H9 (cell line): ENCODE measurements at regions not wholly inside any gene's neighbourhood (a gene's known extent, or its start where the extent isn't known, plus 50 kb on each side); places are given as distances from the start of the nearest gene placed in this dataset.

ENCODE experiments used
- DNase-seq: peaks from one replicate; pipeline ENCODE4 v3.0.0-alpha.2; 2017
- H2AFZ ChIP-seq: one replicate; pipeline ENCODE4 v1.6.1; 2013; ENCODE audit warnings: mild to moderate bottlenecking, low read length, control low read depth, moderate library complexity
- H2AK5ac ChIP-seq: 2 replicates; pipeline ENCODE4 v1.6.1; 2013; ENCODE audit warnings: low read length, control low read depth, mixed read lengths; ENCODE audit not compliant: insufficient read length
- H2BK120ac ChIP-seq: one replicate; pipeline ENCODE4 v1.6.1; 2013; ENCODE audit warnings: low read depth, mild to moderate bottlenecking, low read length, control low read depth, inconsistent platforms; ENCODE audit not compliant: poor library complexity, severe bottlenecking
- H2BK12ac ChIP-seq: 2 replicates; pipeline ENCODE4 v1.6.1; 2013; ENCODE audit warnings: low read length, control low read depth, mixed read lengths, low read depth; ENCODE audit not compliant: insufficient read length
- H2BK15ac ChIP-seq: 2 replicates; pipeline ENCODE4 v1.6.1; 2013; ENCODE audit warnings: low read depth, low read length, control low read depth
- H2BK20ac ChIP-seq: one replicate; pipeline ENCODE4 v1.6.1; 2013; ENCODE audit warnings: low read depth, mild to moderate bottlenecking, low read length, control low read depth, inconsistent platforms; ENCODE audit not compliant: poor library complexity, severe bottlenecking
- H2BK5ac ChIP-seq: 2 replicates; pipeline ENCODE4 v1.6.1; 2013; ENCODE audit warnings: low read length, control low read depth, mixed read lengths; ENCODE audit not compliant: insufficient read length
- H3K14ac ChIP-seq: 2 replicates; pipeline ENCODE4 v1.6.1; 2013; ENCODE audit warnings: low read length, control low read depth; ENCODE audit not compliant: insufficient read depth
- H3K18ac ChIP-seq: 2 replicates; pipeline ENCODE4 v1.6.1; 2013; ENCODE audit warnings: low read depth, mild to moderate bottlenecking, mixed read lengths, low read length, control low read depth; ENCODE audit not compliant: insufficient read length
- H3K23ac ChIP-seq: 2 replicates; pipeline ENCODE4 v1.6.1; 2013; ENCODE audit warnings: low read length, control low read depth, mixed read lengths, low read depth; ENCODE audit not compliant: insufficient read length
- H3K23me2 ChIP-seq: 2 replicates; pipeline ENCODE4 v1.6.1; 2013; ENCODE audit warnings: low read depth, mild to moderate bottlenecking, mixed read lengths, low read length, control low read depth; ENCODE audit not compliant: insufficient read length, poor library complexity, severe bottlenecking
- H3K27ac ChIP-seq: 2 replicates; pipeline ENCODE4 v1.5.1; 2013; ENCODE audit warnings: low read length, control low read depth, mixed read lengths, low read depth; ENCODE audit not compliant: insufficient read length
- H3K27me3 ChIP-seq: 2 replicates; pipeline ENCODE4 v1.6.1; 2013; ENCODE audit warnings: low read length, control low read depth, inconsistent platforms; ENCODE audit not compliant: insufficient read depth
- H3K4ac ChIP-seq: 2 replicates; pipeline ENCODE4 v1.6.1; 2013; ENCODE audit warnings: low read depth, mild to moderate bottlenecking, control low read depth, inconsistent platforms, low read length, moderate library complexity
- H3K4me1 ChIP-seq: 2 replicates; pipeline ENCODE4 v1.6.1; 2013; ENCODE audit warnings: low read length, control low read depth, inconsistent platforms; ENCODE audit not compliant: insufficient read depth
- H3K4me2 ChIP-seq: 2 replicates; pipeline ENCODE4 v1.6.1; 2013; ENCODE audit warnings: low read length, control low read depth, mixed read lengths; ENCODE audit not compliant: insufficient read length, insufficient read depth
- H3K56ac ChIP-seq: 2 replicates; pipeline ENCODE4 v1.6.1; 2013; ENCODE audit warnings: low read depth, mild to moderate bottlenecking, mixed read lengths, low read length, control low read depth; ENCODE audit not compliant: insufficient read length
- H3K79me1 ChIP-seq: 2 replicates; pipeline ENCODE4 v1.6.1; 2013; ENCODE audit warnings: low read depth, mild to moderate bottlenecking, moderate library complexity, low read length, control low read depth, inconsistent platforms; ENCODE audit not compliant: insufficient read depth, poor library complexity, severe bottlenecking
- H3K79me2 ChIP-seq: 2 replicates; pipeline ENCODE4 v1.6.1; 2013; ENCODE audit warnings: low read length, control low read depth, inconsistent platforms; ENCODE audit not compliant: insufficient read depth
- H3K9ac ChIP-seq: 2 replicates; pipeline ENCODE4 v1.6.1; 2013; ENCODE audit warnings: low read length, control low read depth, mixed read lengths; ENCODE audit not compliant: insufficient read length; ENCODE audit errors: extremely low read depth
- H3K9me3 ChIP-seq: one replicate; pipeline ENCODE4 v1.6.1; 2013; ENCODE audit warnings: low read depth, low read length, inconsistent platforms; ENCODE audit not compliant: control insufficient read depth
- H3T11ph ChIP-seq: one replicate; pipeline ENCODE4 v1.6.1; 2013; ENCODE audit warnings: mild to moderate bottlenecking, low read length, control low read depth, inconsistent platforms
- H4K20me1 ChIP-seq: one replicate; pipeline ENCODE4 v1.6.1; 2013; ENCODE audit not compliant: control insufficient read depth, insufficient read length, insufficient read depth
- H4K5ac ChIP-seq: 2 replicates; pipeline ENCODE4 v1.6.1; 2013; ENCODE audit warnings: low read depth, mild to moderate bottlenecking, mixed read lengths, low read length, control low read depth; ENCODE audit not compliant: insufficient read length
- H4K8ac ChIP-seq: replicated peaks from 2 replicates; pipeline ENCODE4 v1.6.1; 2013; ENCODE audit warnings: low read length, control low read depth, mixed read lengths, low read depth; ENCODE audit not compliant: insufficient read length
- H4K91ac ChIP-seq: 2 replicates; pipeline ENCODE4 v1.6.1; 2013; ENCODE audit warnings: low read depth, mild to moderate bottlenecking, moderate library complexity, mixed read lengths, low read length, control low read depth; ENCODE audit not compliant: insufficient read length
- H3K27ac Mint-ChIP-seq, 3 experiments: 2 replicates in 2 of 3; 3 replicates in 1 of 3; pipeline ENCODE4 v1.8.0; 2020 to 2021; ENCODE audit warnings: mixed read lengths in 3 of 3, mild to moderate bottlenecking in 1 of 3, moderate library complexity in 1 of 3
- H3K27me3 Mint-ChIP-seq: 2 replicates; pipeline ENCODE4 v1.8.0; 2021; ENCODE audit warnings: low read depth, mild to moderate bottlenecking, moderate library complexity, mixed read lengths
- H3K36me3 Mint-ChIP-seq, 3 experiments: 2 replicates in 2 of 3; 3 replicates in 1 of 3; pipeline ENCODE4 v1.8.0; 2020 to 2021; ENCODE audit warnings: low read depth in 3 of 3, mixed read lengths in 3 of 3; ENCODE audit not compliant: insufficient read depth in 1 of 3
- H3K4me1 Mint-ChIP-seq, 2 experiments: 2 replicates each; pipeline ENCODE4 v1.8.0; 2020; ENCODE audit warnings: mixed read lengths in 2 of 2
- H3K4me3 Mint-ChIP-seq, 2 experiments: 2 replicates in 1 of 2; 3 replicates in 1 of 2; pipeline ENCODE4 v1.8.0; 2020 to 2021; ENCODE audit warnings: mild to moderate bottlenecking in 2 of 2, mixed read lengths in 2 of 2, moderate library complexity in 1 of 2
- H3K9me3 Mint-ChIP-seq, 2 experiments: 2 replicates in 1 of 2; 3 replicates in 1 of 2; pipeline ENCODE4 v1.8.0; 2020; ENCODE audit warnings: mild to moderate bottlenecking in 2 of 2, mixed read lengths in 2 of 2, moderate library complexity in 1 of 2
- CTCF ChIP-seq: fragments of 200-600 bp; sonication (generic); conservative IDR thresholded peaks from 3 replicates; pipeline ENCODE4 v1.8.0; 2021; ENCODE audit warnings: antibody characterized with exemption, mild to moderate bottlenecking
- WGBS: extraction: QIAGEN DNeasy Blood & Tissue Kit; methylation state at CpG from one replicate; pipeline ENCODE4 v1.1.7; 2013; ENCODE audit warnings: missing lambda C conversion rate, low lambda C conversion rate, mixed read lengths; ENCODE audit not compliant: insufficient read length; ENCODE audit errors: extremely low coverage; 5-methylcytosine and 5-hydroxymethylcytosine counted together

- TF ChIP-seq CTCF, result no peak
- peaks cover 35 to 37% of the 10 kb centered on the region in 2 experiments for H3K4me1 Mint-ChIP-seq
- Histone ChIP-seq H2BK5ac (no peak overlapping the region), H4K8ac (no peak overlapping the region), H2AFZ (no peak overlapping the region), H3K23ac (no peak overlapping the region), H3K23me2 (no peaks in the 10 kb centered on the region), H3K27me3 (no peaks in the 10 kb centered on the region), H3K4me1 (peaks cover 8% of the 10 kb centered on the region; the same call in 1 of the 2 replicates), H2BK15ac (no peak overlapping the region), H3K27ac (no peak overlapping the region), H2BK120ac (no peak overlapping the region), H3K9ac (no peak overlapping the region), H3K18ac (no peak overlapping the region), H4K91ac (no peak overlapping the region), H2BK12ac (no peak overlapping the region), H3K79me2 (no peaks in the 10 kb centered on the region), H2AK5ac (no peak overlapping the region), H4K20me1 (no peaks in the 10 kb centered on the region), H3K79me1 (no peaks in the 10 kb centered on the region), H3K14ac (no peak overlapping the region), H3T11ph (no peak overlapping the region), H3K4me2 (no peak overlapping the region), H2BK20ac (no peak overlapping the region), H3K56ac (no peak overlapping the region), H3K4ac (no peak overlapping the region), H4K5ac (no peak overlapping the region), H3K9me3 (no peaks in the 10 kb centered on the region)
- no peaks in the 10 kb centered on the region; the same call in 1 of the 2 replicates for H3K27me3 Mint-ChIP-seq
- WGBS, result no CpG with 5 or more reads among the region's 3 CpGs
- H3K9me3 Mint-ChIP-seq, result peaks cover 0 to 4% of the 10 kb centered on the region in 2 experiments; a peak in 2 of 5 replicates
- peaks cover 2 to 8% (median 5%) of the 10 kb centered on the region in 3 experiments; a peak in 5 of 7 replicates for H3K36me3 Mint-ChIP-seq
- no peak overlapping the region for H3K27ac Mint-ChIP-seq
- no peak overlapping the region for H3K4me3 Mint-ChIP-seq
- DNase-seq, result no peak
Observed at GRCh38 chr3:76664816-76665215, 375.1 kb upstream of the ROBO2 start.
